ENCODE measurements at regions not wholly inside any gene's neighbourhood (a gene's known extent, or its start where the extent isn't known, plus 50 kb on each side); places are given as distances from the start of the nearest gene placed in this dataset.

- FAIRE-seq, result peak; percentile 56
- H3K27ac ChIP-seq, result no peak overlapping the region
- no peak for TF ChIP-seq ESRRA (IDR thresholded peaks at IDR 0.05; ENCODE audit: borderline replicate concordance, low read length)
- no peak for TF ChIP-seq PHF8 (IDR thresholded peaks at IDR 0.05; ENCODE audit: borderline replicate concordance, low read depth)
- CTCF ChIA-PET, result interaction anchor here (1.2 kb wide), 1 partner anchor 11 kb away, joined by 4 read pairs; no protein-coding TSS in a partner anchor
- H3K9me3 ChIP-seq, result no peaks in the 10 kb centered on the region
- DNase-seq (ENCODE audit: low read depth in 1 of 2, low spot score in 1 of 2), result no peak
- H3K4me1 ChIP-seq, result no peaks in the 10 kb centered on the region
- no peak for ATAC-seq
- H3K4me2 ChIP-seq, result no peak overlapping the region
- POLR2A ChIA-PET, result interaction anchor here (0.6 kb wide), 1 partner anchor 9 kb away, joined by 3 read pairs; no protein-coding TSS in a partner anchor
- no peak overlapping the region for H3K4me3 ChIP-seq
These were observed 87.6 kb upstream of the ZCCHC13 start for GRCh38 chrX:74216421-74216820.

- no peak overlapping the region for H3K27ac ChIP-seq
- ChIA-PET POLR2A (no interaction called here), CTCF (interaction anchor here (0.6 kb wide), 1 partner anchor 41 kb away, joined by 3 read pairs; no protein-coding TSS in a partner anchor)
- no peak overlapping the region for H3K4me2 ChIP-seq
- WGBS (ENCODE audit: missing lambda C conversion rate), result 90% methylated on average over 1 of the region's 1 CpG
- peak; percentile 85 for FAIRE-seq
- no peak overlapping the region for H3K4me3 ChIP-seq
- no peak for ATAC-seq
- TF ChIP-seq SMC3 (IDR thresholded peaks at IDR 0.05) (no peak), FOSL2 (IDR thresholded peaks at IDR 0.05) (no peak), FOSL2 (CRISPR knock-in tag; IDR thresholded peaks at IDR 0.05) (no peak), USF2 (IDR thresholded peaks at IDR 0.05) (no peak), ZFP36 (IDR thresholded peaks at IDR 0.05; ENCODE audit: borderline replicate concordance, partially characterized antibody) (no peak), HOXB13 (CRISPR knock-in tag; IDR thresholded peaks at IDR 0.05; ENCODE audit: low read depth) (no peak), PBX3 (IDR thresholded peaks at IDR 0.05) (no peak), HES2 (IDR thresholded peaks at IDR 0.05) (no peak), ELK1 (IDR thresholded peaks at IDR 0.05; ENCODE audit: low read depth, low read length) (no peak), HOXA7 (CRISPR knock-in tag; IDR thresholded peaks at IDR 0.05) (no peak), CBX8 (IDR thresholded peaks at IDR 0.05) (no peak), BCL3 (IDR thresholded peaks at IDR 0.05) (no peak), ATOH8 (CRISPR knock-in tag; IDR thresholded peaks at IDR 0.05; ENCODE audit: low read depth) (no peak), JUN (IDR thresholded peaks at IDR 0.05) (no peak), CHD4 (IDR thresholded peaks at IDR 0.05; ENCODE audit: borderline replicate concordance) (no peak), E2F6 (IDR thresholded peaks at IDR 0.05; ENCODE audit: borderline replicate concordance, low read depth) (no peak)
- no peak for DNase-seq (ENCODE audit: low read depth in 1 of 2, low spot score in 1 of 2)
- no peaks in the 10 kb centered on the region for H3K4me1 ChIP-seq
- H3K9me3 ChIP-seq, result no peaks in the 10 kb centered on the region
These were observed 92.1 kb upstream of the ZCCHC13 start for GRCh38 chrX:74211911-74212310.

Measured in A549 (cell line).